Posterior vena cava (tissue), 2 donors: ENCODE measurements at regions not wholly inside any gene's neighbourhood (a gene's known extent, or its start where the extent isn't known, plus 50 kb on each side); places are given as distances from the start of the nearest gene placed in this dataset.
"Not testable (repeated sequence)": the region's sequence is repeated elsewhere in the genome, so short reads cannot be mapped to it uniquely, and the experiment has no call there.

Experiments
- DNase-seq: peaks from one replicate; pipeline ENCODE4 v3.0.0-alpha.2; 2020; ENCODE audit warnings: low spot score
- intact Hi-C, 2 donors: fragments of 100-400 bp; cut with DNase I; formaldehyde crosslinking; loops; one replicate each; pipeline versions ENCODE4 v1.14.1 to v1.14.2; 2022 to 2023
- donor health status: DM: yes; HTN: yes; CAD: no.
- donor health status: DM: yes; HTN: yes; CAD: no.

GRCh38 chr12:74595696-74596095, 58.1 kb downstream of the ATXN7L3B start:
- intact Hi-C loops, result no loop called here
- DNase-seq, result no peak

GRCh38 chr12:74598819-74599218, 61.2 kb downstream of the ATXN7L3B start:
- no peak for DNase-seq
- intact Hi-C loops, result no loop called here

GRCh38 chr12:74599932-74600331, 62.3 kb downstream of the ATXN7L3B start:
- no peak for DNase-seq
- intact Hi-C loops, result no loop called here

GRCh38 chr12:74600817-74601216, 63.2 kb downstream of the ATXN7L3B start:
- DNase-seq, intact Hi-C loops: not testable (repeated sequence)

GRCh38 chr12:74602881-74603672, 65.4 kb downstream of the ATXN7L3B start:
- no peak for DNase-seq
- intact Hi-C loops, result no loop called here

GRCh38 chr12:74608231-74608775, 70.7 kb downstream of the ATXN7L3B start:
- DNase-seq, result no peak
- intact Hi-C loops, result no loop called here

- DNase-seq, result no peak
Observed at GRCh38 chr12:74610711-74611110, 73.1 kb downstream of the ATXN7L3B start.

GRCh38 chr12:74614426-74614825, 76.8 kb downstream of the ATXN7L3B start:
- intact Hi-C loops, result no loop called here

More at GRCh38 chr12:74610711-74611110, 73.1 kb downstream of the ATXN7L3B start:
- intact Hi-C loops, result no loop called here

GRCh38 chr12:74619084-74619483, 81.4 kb downstream of the ATXN7L3B start:
- intact Hi-C loops, result no loop called here
- no peak for DNase-seq

More at GRCh38 chr12:74614426-74614825, 76.8 kb downstream of the ATXN7L3B start:
- DNase-seq, result no peak

GRCh38 chr12:74619884-74620283, 82.2 kb downstream of the ATXN7L3B start:
- intact Hi-C loops, result no loop called here
- no peak for DNase-seq

GRCh38 chr12:74620921-74621320, 83.3 kb downstream of the ATXN7L3B start:
- DNase-seq, result no peak

GRCh38 chr12:74624201-74624600, 86.6 kb downstream of the ATXN7L3B start:
- intact Hi-C loops, result no loop called here
- DNase-seq, result no peak

More at GRCh38 chr12:74620921-74621320, 83.3 kb downstream of the ATXN7L3B start:
- intact Hi-C loops, result no loop called here

- no peak for DNase-seq
- intact Hi-C loops, result no loop called here
Observed at GRCh38 chr12:74626397-74626796, 88.8 kb downstream of the ATXN7L3B start.

GRCh38 chr12:74641262-74641661, 103.6 kb downstream of the ATXN7L3B start:
- DNase-seq, result no peak
- intact Hi-C loops, result no loop called here

GRCh38 chr12:74641694-74642093, 104.1 kb downstream of the ATXN7L3B start:
- no peak for DNase-seq
- intact Hi-C loops, result no loop called here

GRCh38 chr12:74644681-74645080, 107.0 kb downstream of the ATXN7L3B start:
- DNase-seq, result no peak
- intact Hi-C loops, result no loop called here

GRCh38 chr12:74646831-74647230, 109.2 kb downstream of the ATXN7L3B start:
- intact Hi-C loops, result no loop called here

GRCh38 chr12:74647256-74647655, 109.6 kb downstream of the ATXN7L3B start:
- intact Hi-C loops, result no loop called here
- DNase-seq, result no peak

More at GRCh38 chr12:74646831-74647230, 109.2 kb downstream of the ATXN7L3B start:
- DNase-seq, result no peak

GRCh38 chr12:74656251-74656650, 118.6 kb downstream of the ATXN7L3B start:
- no peak for DNase-seq
- intact Hi-C loops, result no loop called here

- intact Hi-C loops, result no loop called here
- DNase-seq, result no peak
Observed at GRCh38 chr12:74660442-74660841, 122.8 kb downstream of the ATXN7L3B start.

- no peak for DNase-seq
- intact Hi-C loops, result no loop called here
Observed at GRCh38 chr12:74663958-74664357, 126.3 kb downstream of the ATXN7L3B start.
